GM21381 (cell line): ENCODE measurements at regions not wholly inside any gene's neighbourhood (a gene's known extent, or its start where the extent isn't known, plus 50 kb on each side); places are given as distances from the start of the nearest gene placed in this dataset.

Source experiments
- ATAC-seq: cut with Tn5 transposase; IDR thresholded peaks from one replicate; pipeline ENCODE4 v1.9.1; 2021; ENCODE audit warnings: mild to moderate bottlenecking, moderate library complexity; ENCODE audit not compliant: unreplicated experiment

DNA sequence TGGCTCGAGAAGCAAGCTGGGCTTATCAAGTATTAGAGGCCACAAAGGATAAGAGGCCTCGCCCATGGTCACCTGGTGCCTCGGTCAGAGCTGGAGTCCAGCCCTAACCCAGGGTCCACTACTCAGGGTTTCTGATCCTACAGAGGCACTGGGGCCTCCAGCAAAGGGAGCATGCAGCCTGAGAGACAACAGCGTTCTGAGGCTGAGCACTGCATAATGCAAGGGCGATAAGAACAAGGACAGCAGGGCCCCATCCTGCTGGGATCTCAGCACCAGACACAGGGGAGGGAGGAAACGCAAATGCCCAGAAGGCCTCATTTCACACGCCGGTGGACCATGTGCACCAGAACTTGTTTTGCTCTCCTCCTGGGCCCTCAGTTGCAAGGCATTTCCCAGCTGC is 63.0 kb downstream of the C5orf15 start:
- ATAC-seq: no peak

- ATAC-seq: no peak
These were observed 63.8 kb downstream of the C5orf15 start for GRCh38 chr5:133904641-133905040.

- ATAC-seq: no peak
These were observed 65.8 kb downstream of the C5orf15 start for GRCh38 chr5:133902511-133903118.

DNA sequence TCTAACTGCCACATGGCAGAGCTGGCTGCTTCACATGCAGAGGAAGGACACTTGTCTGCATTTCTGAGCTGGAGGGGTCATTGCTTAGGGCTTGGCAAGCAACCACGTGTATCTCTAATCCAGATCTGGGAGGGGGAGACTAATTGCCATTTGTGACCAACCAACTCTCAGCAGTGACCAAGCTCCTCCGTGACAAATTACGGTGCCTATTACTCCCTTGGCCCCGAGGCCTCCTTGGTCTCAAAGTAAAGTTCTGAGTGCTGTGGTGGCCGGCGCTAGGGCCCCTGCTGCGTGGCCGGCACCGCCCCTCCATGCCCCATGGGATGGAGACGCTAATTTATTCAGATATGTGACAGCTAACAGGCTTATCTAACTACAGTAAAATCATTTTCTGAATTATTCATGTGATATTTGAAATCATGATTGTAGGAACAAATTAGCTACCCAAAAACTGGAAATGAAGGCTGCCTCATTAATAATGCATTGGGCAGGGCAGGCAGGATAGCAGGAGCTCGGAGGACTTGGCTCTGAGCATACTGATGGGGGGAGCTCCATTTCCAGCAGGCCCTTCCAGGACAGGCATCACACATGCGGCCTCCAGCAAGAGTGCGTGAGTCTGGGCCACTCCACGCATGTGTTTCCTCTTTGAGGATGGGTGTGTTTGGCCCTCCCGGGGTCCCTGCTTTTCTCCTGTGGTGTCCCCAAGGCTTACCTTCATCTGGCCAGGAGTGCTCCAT is 67.7 kb downstream of the C5orf15 start:
- ATAC-seq: no peak

- ATAC-seq: no peak
These were observed 68.9 kb downstream of the C5orf15 start for GRCh38 chr5:133899506-133899905.

DNA sequence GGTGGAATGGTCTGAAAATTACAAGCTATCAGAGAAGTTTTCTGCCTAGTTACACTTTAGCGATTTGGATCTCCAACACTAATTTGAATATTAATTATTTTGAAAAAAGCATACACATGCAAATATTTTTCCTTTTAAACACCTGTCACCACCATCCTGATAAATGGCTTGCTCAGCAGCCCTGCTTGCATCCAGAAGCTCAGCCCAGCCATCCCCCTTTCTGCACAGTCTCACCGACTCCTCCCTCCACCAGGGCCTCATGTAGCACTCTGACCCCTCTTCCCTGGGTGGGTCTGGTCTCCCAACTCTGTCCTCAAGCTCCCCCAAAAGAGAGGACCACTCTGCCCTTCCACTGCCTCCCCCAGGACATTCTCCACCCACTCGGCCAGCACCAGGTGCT is 70.0 kb downstream of the C5orf15 start:
- ATAC-seq: no peak

DNA sequence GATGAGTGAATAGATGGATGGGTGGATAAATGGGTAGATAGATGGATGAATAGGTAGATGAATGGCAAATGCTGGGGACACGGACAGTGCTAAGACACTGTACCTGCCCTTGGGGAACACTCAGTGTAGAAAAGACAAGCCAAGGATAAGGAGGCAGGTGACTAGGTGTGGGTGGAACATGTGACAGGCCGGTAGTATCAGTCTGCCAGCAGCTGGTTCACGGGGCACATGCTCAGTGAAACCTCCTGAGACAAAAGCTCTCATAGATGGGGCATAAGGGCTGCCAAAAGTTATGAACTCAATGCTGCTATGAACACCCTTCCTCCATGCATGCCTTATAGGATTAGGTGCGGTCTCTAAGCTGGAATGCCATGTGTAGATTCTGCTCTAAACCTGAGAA is 71.0 kb downstream of the C5orf15 start:
- no peak for ATAC-seq

DNA sequence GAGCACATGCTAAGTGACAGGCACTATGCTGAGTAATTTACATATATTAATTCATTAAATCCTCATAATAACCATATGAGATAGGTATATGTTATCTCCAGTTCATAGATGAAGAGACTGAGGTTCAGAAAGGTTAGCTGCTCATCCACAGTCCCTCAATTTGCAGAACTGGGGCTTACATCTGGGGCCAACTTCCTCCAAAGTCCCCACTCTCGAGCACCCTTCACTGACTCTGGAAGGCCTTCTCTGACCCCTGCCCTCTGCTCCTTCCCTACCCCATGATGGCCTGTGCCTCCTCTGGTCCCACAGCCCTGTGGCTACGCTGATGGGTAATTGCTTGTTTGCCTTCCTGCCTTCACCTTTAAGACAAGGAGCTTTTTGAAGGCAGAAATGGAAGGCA is 71.6 kb downstream of the C5orf15 start:
- no peak for ATAC-seq

DNA sequence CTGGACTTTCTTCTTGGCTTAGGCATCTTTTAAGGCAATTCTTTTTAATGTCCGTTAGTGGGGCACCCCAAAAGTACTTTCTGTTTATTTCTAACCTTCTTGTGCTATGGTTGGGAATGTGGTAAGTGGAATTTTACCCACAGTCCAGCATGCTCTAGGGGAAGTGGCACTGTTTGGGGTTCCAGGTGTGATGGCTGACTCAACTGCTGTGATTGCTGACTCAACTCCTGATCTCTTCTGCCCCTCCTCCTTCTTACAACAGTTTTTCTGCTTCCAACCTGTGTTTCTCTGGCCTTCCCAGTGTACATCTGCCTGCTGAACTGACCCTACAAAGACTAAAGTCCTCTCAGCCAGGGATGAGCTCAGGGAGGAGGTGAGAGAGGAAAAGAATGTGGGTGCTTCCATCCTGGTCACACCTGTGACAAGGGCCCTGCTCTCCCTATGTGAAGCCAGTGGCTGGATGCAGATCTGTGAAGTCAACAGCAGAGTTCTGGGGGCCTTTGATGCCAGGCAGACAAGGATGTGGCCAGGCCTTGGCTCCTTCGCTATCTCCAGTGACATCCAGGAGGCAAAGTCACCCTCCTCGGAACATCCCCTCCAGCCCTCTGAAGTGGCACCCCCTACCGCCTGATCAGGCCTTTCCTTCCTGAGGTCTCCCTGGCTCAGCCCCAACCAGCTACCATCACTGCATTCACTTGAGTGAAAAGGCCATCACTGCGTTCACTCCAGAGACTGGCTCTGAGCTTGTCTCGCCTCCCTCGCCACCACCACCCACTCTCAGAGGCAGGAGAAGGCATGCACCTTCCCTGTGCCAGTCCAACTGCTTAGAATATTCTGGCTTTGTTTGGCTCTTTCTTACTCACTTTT is 72.2 kb downstream of the C5orf15 start:
- ATAC-seq: no peak

GRCh38 chr5:133894143-133894542 is 74.3 kb downstream of the C5orf15 start:
- ATAC-seq: no peak

DNA sequence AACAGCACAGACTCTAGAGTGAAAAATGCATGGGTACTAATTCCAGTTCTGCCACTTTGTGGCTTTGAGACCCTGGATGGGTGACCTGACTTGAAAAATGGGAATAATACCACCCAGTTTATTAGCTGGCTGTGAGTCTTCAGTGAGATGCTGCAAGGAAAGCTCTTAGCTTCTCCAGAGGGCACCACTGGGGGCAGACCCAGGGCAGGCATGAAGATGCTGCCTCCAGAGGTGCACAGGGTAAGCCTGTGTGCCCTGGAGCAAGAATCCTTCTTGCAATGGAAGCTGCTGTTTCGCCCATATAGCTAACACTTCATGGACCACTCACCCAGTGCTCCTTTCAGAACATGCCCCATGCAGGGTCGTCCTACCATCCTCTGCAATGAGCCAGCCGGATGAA is 75.7 kb downstream of the C5orf15 start:
- no peak for ATAC-seq

DNA sequence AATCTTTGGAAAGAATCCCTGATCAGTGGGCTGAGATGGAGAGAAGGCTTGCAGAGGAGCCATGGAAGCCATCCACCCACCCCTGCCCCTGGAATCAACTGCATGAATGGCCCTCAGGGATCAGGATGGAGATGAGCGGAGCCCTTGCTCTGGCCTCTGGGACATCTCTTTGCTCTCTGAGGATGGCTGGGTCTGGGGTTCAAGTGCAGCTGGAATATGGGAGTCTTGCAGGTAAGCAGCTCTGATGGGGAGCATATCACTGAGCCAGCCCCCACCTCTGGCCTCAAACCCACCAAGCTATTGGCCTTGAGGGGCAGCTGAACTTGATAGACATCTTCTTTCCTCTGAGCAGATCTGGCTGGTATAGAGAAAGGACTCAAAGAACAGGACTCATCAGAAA is 76.1 kb downstream of the C5orf15 start:
- ATAC-seq: no peak

- no peak for ATAC-seq
These were observed 77.0 kb downstream of the C5orf15 start for GRCh38 chr5:133891390-133891789.

- no peak for ATAC-seq
These were observed 77.6 kb downstream of the C5orf15 start for GRCh38 chr5:133890776-133891280.

GRCh38 chr5:133890314-133890713 is 78.1 kb downstream of the C5orf15 start:
- no peak for ATAC-seq

GRCh38 chr5:133889271-133889905 is 79.0 kb downstream of the C5orf15 start:
- ATAC-seq: no peak

- ATAC-seq: no peak
These were observed 79.8 kb downstream of the C5orf15 start for GRCh38 chr5:133888625-133888991.

- no peak for ATAC-seq
These were observed 82.9 kb downstream of the C5orf15 start for GRCh38 chr5:133885566-133885965.

DNA sequence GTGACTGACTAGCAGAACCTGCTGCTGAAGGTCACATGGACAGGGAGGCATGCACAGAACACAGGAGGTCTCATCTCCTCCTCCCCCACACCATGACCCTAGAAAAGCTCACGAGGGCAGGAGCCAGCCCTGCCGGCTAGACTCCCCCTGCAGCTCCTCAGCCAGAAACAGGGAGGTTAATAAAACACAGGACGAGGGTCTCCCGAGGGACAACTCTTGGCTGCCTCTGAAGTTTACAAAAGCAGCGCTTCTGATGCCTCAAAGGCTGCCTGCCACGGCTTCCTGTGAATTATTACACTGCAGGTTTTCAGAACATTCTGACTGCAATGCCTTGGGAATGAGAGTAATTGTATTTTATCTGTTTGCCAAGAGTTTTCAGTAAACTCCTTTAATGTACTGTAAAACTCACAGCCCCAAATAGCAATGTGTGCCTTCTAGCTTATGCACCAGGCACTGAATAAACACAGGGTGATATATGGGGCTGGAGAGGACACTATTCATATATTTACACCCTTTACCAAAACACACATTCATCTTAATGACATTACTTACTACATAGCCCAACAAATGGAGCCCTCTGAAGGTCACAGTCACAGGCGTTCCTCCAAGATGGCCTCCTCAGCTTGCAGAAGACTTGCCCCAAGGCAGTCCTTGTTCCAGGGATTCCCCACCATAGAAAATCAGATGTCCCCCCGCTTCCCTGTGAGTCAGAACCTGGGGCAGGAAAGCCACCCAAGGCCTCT is 83.7 kb downstream of the C5orf15 start:
- ATAC-seq: no peak

DNA sequence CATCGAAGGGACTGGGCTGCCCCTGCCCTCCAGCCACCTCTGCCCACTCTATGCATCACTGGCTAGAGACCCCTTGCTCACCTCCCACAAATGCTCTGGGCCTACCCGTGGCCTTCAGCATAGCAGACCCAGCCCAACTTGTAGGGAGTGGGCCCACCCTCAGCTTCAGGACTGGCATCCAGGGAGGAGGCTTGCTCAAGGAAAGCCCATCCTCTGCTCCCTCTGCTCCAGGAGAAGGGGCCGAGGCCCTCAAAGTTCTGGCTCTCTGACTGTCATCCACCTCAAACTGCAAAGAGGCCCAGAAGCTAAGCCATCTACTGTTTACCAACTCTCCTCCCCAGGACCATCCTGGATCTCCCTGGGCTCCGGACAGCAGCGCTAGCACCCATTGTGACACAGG is 84.5 kb downstream of the C5orf15 start:
- ATAC-seq: no peak

GRCh38 chr5:133882846-133883245 is 85.6 kb downstream of the C5orf15 start:
- no peak for ATAC-seq
